ENCODE measurements at regions not wholly inside any gene's neighbourhood (a gene's known extent, or its start where the extent isn't known, plus 50 kb on each side); places are given as distances from the start of the nearest gene placed in this dataset.

DNA sequence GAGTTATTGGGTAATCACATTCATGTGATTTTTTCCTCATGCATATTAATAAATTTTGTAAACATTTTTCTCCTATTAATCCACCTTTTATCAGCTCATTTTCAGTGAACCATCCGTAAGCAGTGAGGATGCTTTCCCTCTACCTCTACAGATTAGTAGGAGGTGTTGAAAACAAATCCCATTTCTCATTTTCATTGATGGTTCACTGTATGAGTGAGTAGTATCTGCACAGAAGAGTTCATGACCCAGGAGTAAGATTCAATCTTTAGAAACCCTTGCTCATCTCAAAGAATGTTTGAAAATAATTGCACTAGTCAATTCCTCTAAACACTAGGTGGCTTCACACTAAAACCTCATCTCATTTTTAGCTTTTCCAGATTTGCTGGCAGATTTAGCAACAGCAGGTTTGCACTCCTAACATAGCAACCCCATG, 440.0 kb downstream of the HAO1 start:
- in situ Hi-C loops (cut with HindIII; ENCODE audit: extremely low pct_ligation_motif_present, low pct_unique_long_range_greater_than_20kb): loop anchor here (10.0 kb wide), 1 partner anchor 55 kb away; no protein-coding TSS in a partner anchor
- Histone ChIP-seq H3K4me2 (ENCODE audit: low read depth, low read length) (no peak overlapping the region), H3K4me3 (replicated peaks in 1 of 3; ENCODE audit: insufficient read depth in 1 of 3, low read depth in 2 of 3, low read length in 3 of 3) (no peak overlapping the region), H3K4me1 (ENCODE audit: insufficient read depth, low read length) (no peaks in the 10 kb centered on the region), H3K36me3 (replicated peaks in 1 of 2; ENCODE audit: control insufficient read depth in 1 of 2, insufficient read depth in 2 of 2, low read length in 2 of 2) (no peaks in the 10 kb centered on the region), H3K9ac (ENCODE audit: insufficient read depth, low read depth, low read length) (no peak overlapping the region), H3K27me3 (ENCODE audit: control insufficient read depth in 1 of 2, insufficient read depth in 2 of 2, low read length in 2 of 2) (no peaks in the 10 kb centered on the region), H3K9me3 (ENCODE audit: low read length) (no peaks in the 10 kb centered on the region), H3K79me2 (ENCODE audit: insufficient read depth, low read length) (no peaks in the 10 kb centered on the region), H3K27ac (ENCODE audit: extremely low read length, insufficient read depth, low read length) (no peak overlapping the region), H4K20me1 (ENCODE audit: insufficient read depth, low read length) (no peaks in the 10 kb centered on the region), H2AFZ (ENCODE audit: low read length) (no peak overlapping the region)
- WGBS (ENCODE audit: low lambda C conversion rate): 0% methylated on average over 1 of the region's 1 CpG
- intact Hi-C loops (cut with micrococcal nuclease; ENCODE audit: unreplicated experiment): no loop called here
- CTCF ChIA-PET (ENCODE audit: low intra/inter-chr PET ratio, low total read pairs): no interaction called here
- ATAC-seq (no peak), FAIRE-seq (no peak), DNase-seq (ENCODE audit: low spot score) (no peak)
- TF ChIP-seq FOSL2 (CRISPR knock-in tag; IDR thresholded peaks at IDR 0.05) (no peak), TAF15 (IDR thresholded peaks at IDR 0.05; ENCODE audit: low read depth, low read length, poor library complexity, severe bottlenecking) (no peak), PHF5A (CRISPR knock-in tag; IDR thresholded peaks at IDR 0.05; ENCODE audit: low read depth, unreplicated experiment) (no peak)
- POLR2A ChIA-PET: no interaction called here
- no TSS peak for BruUV-seq (replicated peaks)

DNA sequence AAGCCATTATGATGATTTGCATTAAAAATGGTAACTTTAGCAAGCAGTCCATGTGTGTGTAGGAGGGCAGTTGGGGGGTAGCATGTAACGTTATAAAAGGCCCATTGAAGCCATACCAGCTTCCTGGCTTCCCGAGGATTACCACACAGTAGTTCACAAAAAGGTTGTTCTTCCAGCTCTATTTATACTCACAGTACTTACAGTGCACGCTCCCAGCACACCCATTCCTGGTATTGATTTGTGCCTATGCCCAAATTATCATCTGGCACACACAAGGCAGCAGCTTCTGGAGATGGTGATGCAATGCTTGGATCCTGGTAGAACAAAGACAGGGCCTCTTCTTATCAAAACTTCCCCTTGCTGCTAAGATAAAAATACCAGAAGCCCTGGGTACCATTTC, 436.8 kb downstream of the HAO1 start:
- TF ChIP-seq JUN (CRISPR knock-in tag; IDR thresholded peaks at IDR 0.05) (no peak), ZFP36L1 (CRISPR knock-in tag; IDR thresholded peaks at IDR 0.05) (no peak), NRL (CRISPR knock-in tag; IDR thresholded peaks at IDR 0.05; ENCODE audit: borderline replicate concordance) (no peak), MXD4 (CRISPR knock-in tag; IDR thresholded peaks at IDR 0.05) (no peak), PHF8 (CRISPR knock-in tag; IDR thresholded peaks at IDR 0.05) (no peak), ZSCAN25 (CRISPR knock-in tag; IDR thresholded peaks at IDR 0.05) (no peak), KDM5A (IDR thresholded peaks at IDR 0.05; ENCODE audit: borderline replicate concordance, low read length) (no peak)
- TF ChIP-seq, protein P1, sequence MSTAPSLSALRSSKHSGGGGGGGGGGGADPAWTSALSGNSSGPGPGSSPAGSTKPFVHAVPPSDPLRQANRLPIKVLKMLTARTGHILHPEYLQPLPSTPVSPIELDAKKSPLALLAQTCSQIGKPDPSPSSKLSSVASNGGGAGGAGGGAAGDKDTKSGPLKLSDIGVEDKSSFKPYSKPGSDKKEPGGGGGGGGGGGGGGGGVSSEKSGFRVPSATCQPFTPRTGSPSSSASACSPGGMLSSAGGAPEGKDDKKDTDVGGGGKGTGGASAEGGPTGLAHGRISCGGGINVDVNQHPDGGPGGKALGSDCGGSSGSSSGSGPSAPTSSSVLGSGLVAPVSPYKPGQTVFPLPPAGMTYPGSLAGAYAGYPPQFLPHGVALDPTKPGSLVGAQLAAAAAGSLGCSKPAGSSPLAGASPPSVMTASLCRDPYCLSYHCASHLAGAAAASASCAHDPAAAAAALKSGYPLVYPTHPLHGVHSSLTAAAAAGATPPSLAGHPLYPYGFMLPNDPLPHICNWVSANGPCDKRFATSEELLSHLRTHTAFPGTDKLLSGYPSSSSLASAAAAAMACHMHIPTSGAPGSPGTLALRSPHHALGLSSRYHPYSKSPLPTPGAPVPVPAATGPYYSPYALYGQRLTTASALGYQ (CRISPR knock-in tag; IDR thresholded peaks at IDR 0.05): no peak
- TF ChIP-seq, protein P2, sequence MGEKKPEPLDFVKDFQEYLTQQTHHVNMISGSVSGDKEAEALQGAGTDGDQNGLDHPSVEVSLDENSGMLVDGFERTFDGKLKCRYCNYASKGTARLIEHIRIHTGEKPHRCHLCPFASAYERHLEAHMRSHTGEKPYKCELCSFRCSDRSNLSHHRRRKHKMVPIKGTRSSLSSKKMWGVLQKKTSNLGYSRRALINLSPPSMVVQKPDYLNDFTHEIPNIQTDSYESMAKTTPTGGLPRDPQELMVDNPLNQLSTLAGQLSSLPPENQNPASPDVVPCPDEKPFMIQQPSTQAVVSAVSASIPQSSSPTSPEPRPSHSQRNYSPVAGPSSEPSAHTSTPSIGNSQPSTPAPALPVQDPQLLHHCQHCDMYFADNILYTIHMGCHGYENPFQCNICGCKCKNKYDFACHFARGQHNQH (CRISPR knock-in tag; IDR thresholded peaks at IDR 0.05): no peak
- Histone ChIP-seq H3K36me3 (replicated peaks in 1 of 2; ENCODE audit: control insufficient read depth in 1 of 2, insufficient read depth in 2 of 2, low read length in 2 of 2) (no peaks in the 10 kb centered on the region), H3K4me1 (ENCODE audit: insufficient read depth, low read length) (no peaks in the 10 kb centered on the region), H3K4me3 (replicated peaks in 1 of 3; ENCODE audit: insufficient read depth in 1 of 3, low read depth in 2 of 3, low read length in 3 of 3) (no peak overlapping the region), H4K20me1 (ENCODE audit: insufficient read depth, low read length) (no peaks in the 10 kb centered on the region), H3K4me2 (ENCODE audit: low read depth, low read length) (no peak overlapping the region), H3K27ac (ENCODE audit: extremely low read length, insufficient read depth, low read length) (no peak overlapping the region), H3K9ac (ENCODE audit: insufficient read depth, low read depth, low read length) (no peak overlapping the region), H3K9me3 (ENCODE audit: low read length) (no peaks in the 10 kb centered on the region), H3K27me3 (ENCODE audit: control insufficient read depth in 1 of 2, insufficient read depth in 2 of 2, low read length in 2 of 2) (no peaks in the 10 kb centered on the region), H2AFZ (ENCODE audit: low read length) (no peak overlapping the region), H3K79me2 (ENCODE audit: insufficient read depth, low read length) (no peaks in the 10 kb centered on the region)
- FAIRE-seq (no peak), DNase-seq (ENCODE audit: low spot score) (no peak), ATAC-seq (no peak)
- POLR2A ChIA-PET: no interaction called here
- 5% methylated on average over 3 of the region's 3 CpGs for WGBS (ENCODE audit: low lambda C conversion rate)
- intact Hi-C loops (cut with micrococcal nuclease; ENCODE audit: unreplicated experiment) (no loop called here), in situ Hi-C loops (cut with HindIII; ENCODE audit: extremely low pct_ligation_motif_present, low pct_unique_long_range_greater_than_20kb) (loop anchor here (10.0 kb wide), 1 partner anchor 59 kb away; no protein-coding TSS in a partner anchor)
- no TSS peak for BruUV-seq (replicated peaks)
- CTCF ChIA-PET (ENCODE audit: low intra/inter-chr PET ratio, low total read pairs): no interaction called here
